Right lobe of liver (tissue), 6 donors: ENCODE measurements at regions not wholly inside any gene's neighbourhood (a gene's known extent, or its start where the extent isn't known, plus 50 kb on each side); places are given as distances from the start of the nearest gene placed in this dataset.
A peak's percentile ranks its signal among the peaks of the same experiment; 100 is the strongest.

Source experiments
- ATAC-seq, 4 donors: fragments of 200-7000 bp; cut with Tn5 transposase; one replicate each; pipeline ENCODE4 v1.9.1; 2020; ENCODE audit warnings: mild to moderate bottlenecking in 4 of 4, moderate library complexity in 4 of 4
- DNase-seq, 3 donors: peaks; one replicate each; pipeline ENCODE4 v3.0.0-alpha.2; 2020
- H3K27ac ChIP-seq, 3 donors: fragments of 200-600 bp; one replicate each; pipeline ENCODE4 v1.8.0; 2022
- H3K27me3 ChIP-seq, 2 donors: fragments of 200-600 bp; one replicate each; pipeline ENCODE4 v1.8.0; 2022
- H3K36me3 ChIP-seq, 4 donors: fragments of 200-600 bp; sonication (generic) in 1 of 4; one replicate each; pipeline versions ENCODE4 v1.5.1 to v1.8.0; 2017 to 2022; ENCODE audit warnings: control low read depth in 1 of 4
- H3K4me1 ChIP-seq, 4 donors: fragments of 200-600 bp; sonication (generic) in 1 of 4; one replicate each; pipeline versions ENCODE4 v1.5.1 to v1.8.0; 2017 to 2022; ENCODE audit warnings: control low read depth in 1 of 4
- H3K4me3 ChIP-seq, 3 donors: fragments of 200-600 bp; one replicate each; pipeline ENCODE4 v1.8.0; 2022
- H3K9me3 ChIP-seq, 4 donors: fragments of 200-600 bp; sonication (generic) in 1 of 4; one replicate each; pipeline versions ENCODE4 v1.5.1 to v1.8.0; 2017 to 2022; ENCODE audit warnings: control low read depth in 1 of 4
- CTCF ChIP-seq, 4 donors: fragments of 200-600 bp in 3 of 4; fragments of 450-650 bp in 1 of 4; IDR thresholded peaks; one replicate each; pipeline versions ENCODE4 v1.5.1 to v1.8.0; 2016 to 2022; ENCODE audit warnings: antibody characterized with exemption in 4 of 4, mild to moderate bottlenecking in 2 of 4
- POLR2A ChIP-seq: fragments of 450-650 bp; IDR thresholded peaks from one replicate; pipeline ENCODE4 v1.6.1; 2017; ENCODE audit warnings: antibody characterized with exemption, mild to moderate bottlenecking
- WGBS: methylation state at CpG from one replicate; pipeline ENCODE4 v1.1.6; 2018; ENCODE audit warnings: low coverage, low lambda C conversion rate; ENCODE audit not compliant: insufficient coverage; ENCODE audit errors: missing lambda C conversion rate; 5-methylcytosine and 5-hydroxymethylcytosine counted together
- intact Hi-C, 2 donors: fragments of 100-400 bp; cut with DNase I; formaldehyde crosslinking; loops; one replicate each; pipeline versions ENCODE4 v1.11.2 to v1.14.1; 2022
- donor health status: DM: no; HTN: yes; CAD: no.
- donor health status: DM: no; HTN: no; CAD: no.
- donor health status: DM: no; HTN: no; CAD: no.
- donor health status: DM: no; HTN: yes; CAD: no.
- donor health status: DM: no; HTN: yes; CAD: no.

GRCh38 chr3:106813742-106814141, 563.5 kb upstream of the CCDC54 start:
- ATAC-seq (no peak), DNase-seq (no peak)
- Histone ChIP-seq H3K27ac (no peak overlapping the region), H3K4me1 (no peaks in the 10 kb centered on the region), H3K9me3 (no peaks in the 10 kb centered on the region), H3K4me3 (no peak overlapping the region), H3K27me3 (no peaks in the 10 kb centered on the region), H3K36me3 (no peaks in the 10 kb centered on the region)
- intact Hi-C loops, result no loop called here
- TF ChIP-seq CTCF (IDR thresholded peaks at IDR 0.05) (no peak), POLR2A (no peak)
- WGBS, result 46% methylated on average over 3 of the region's 3 CpGs

GRCh38 chr3:106814231-106814630, 563.0 kb upstream of the CCDC54 start:
- DNase-seq (no peak), ATAC-seq (peak in 2 of 4 donors; percentile 18 to 30)
- no peak for TF ChIP-seq CTCF (IDR thresholded peaks at IDR 0.05)
- no peak for TF ChIP-seq POLR2A
- H3K9me3 ChIP-seq, result no peaks in the 10 kb centered on the region
- H3K27ac ChIP-seq, result no peak overlapping the region
- no peaks in the 10 kb centered on the region for H3K27me3 ChIP-seq
- no peak overlapping the region for H3K4me3 ChIP-seq
- no CpG with 5 or more reads among the region's 1 CpG for WGBS
- intact Hi-C loops, result no loop called here
- H3K36me3 ChIP-seq, result no peaks in the 10 kb centered on the region
- H3K4me1 ChIP-seq, result no peaks in the 10 kb centered on the region

DNA sequence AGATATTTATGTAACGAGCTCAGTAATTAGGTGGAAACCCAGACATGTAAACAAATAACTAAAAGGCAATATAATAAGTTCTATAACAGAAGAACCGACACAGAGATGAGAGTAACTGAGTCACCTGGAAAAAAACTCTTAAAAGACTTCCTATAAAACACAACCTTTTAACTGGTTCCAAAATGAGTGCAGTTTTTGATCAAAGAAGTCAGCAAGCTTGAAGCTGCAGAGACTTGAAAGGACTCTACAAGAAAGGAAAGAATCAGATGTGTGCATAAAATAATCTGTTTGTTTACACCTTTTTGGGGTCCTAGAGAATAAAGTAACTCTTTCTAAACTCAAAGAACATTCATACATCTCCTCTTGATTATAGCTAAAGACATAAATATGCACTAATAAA, 560.4 kb upstream of the CCDC54 start:
- ATAC-seq, result no peak
- no peak for TF ChIP-seq CTCF (IDR thresholded peaks at IDR 0.05)
- H3K27me3 ChIP-seq, result no peaks in the 10 kb centered on the region

GRCh38 chr3:106817706-106818105, 559.5 kb upstream of the CCDC54 start:
- 37% methylated on average over 4 of the region's 5 CpGs for WGBS
- Histone ChIP-seq H3K9me3 (no peaks in the 10 kb centered on the region), H3K4me1 (no peaks in the 10 kb centered on the region), H3K27me3 (no peaks in the 10 kb centered on the region), H3K4me3 (no peak overlapping the region), H3K27ac (no peak overlapping the region), H3K36me3 (no peaks in the 10 kb centered on the region)
- DNase-seq (no peak), ATAC-seq (no peak)
- intact Hi-C loops, result no loop called here
- TF ChIP-seq POLR2A (no peak), CTCF (IDR thresholded peaks at IDR 0.05) (no peak)

More for the DNA sequence above, 560.4 kb upstream of the CCDC54 start:
- DNase-seq, result no peak
- no peak overlapping the region for H3K4me3 ChIP-seq
- no peaks in the 10 kb centered on the region for H3K4me1 ChIP-seq
- no peaks in the 10 kb centered on the region for H3K9me3 ChIP-seq
- intact Hi-C loops, result no loop called here
- H3K27ac ChIP-seq, result no peak overlapping the region
- H3K36me3 ChIP-seq, result no peaks in the 10 kb centered on the region
- 56% methylated on average over 2 of the region's 2 CpGs for WGBS

- TF ChIP-seq CTCF (IDR thresholded peaks at IDR 0.05), result no peak
- TF ChIP-seq POLR2A, result no peak
- DNase-seq, result no peak
- no peaks in the 10 kb centered on the region for H3K36me3 ChIP-seq
- WGBS, result 58% methylated on average over 1 of the region's 1 CpG
- H3K27me3 ChIP-seq, result no peaks in the 10 kb centered on the region
- intact Hi-C loops, result no loop called here
- no peak overlapping the region for H3K4me3 ChIP-seq
- no peak for ATAC-seq
- H3K9me3 ChIP-seq, result no peaks in the 10 kb centered on the region
- no peak overlapping the region for H3K27ac ChIP-seq
- no peaks in the 10 kb centered on the region for H3K4me1 ChIP-seq
Measured at GRCh38 chr3:106819440-106819839, 557.8 kb upstream of the CCDC54 start.
